ENCODE measurements at regions not wholly inside any gene's neighbourhood (a gene's known extent, or its start where the extent isn't known, plus 50 kb on each side); places are given as distances from the start of the nearest gene placed in this dataset.
"Not testable (repeated sequence)": the region's sequence is repeated elsewhere in the genome, so short reads cannot be mapped to it uniquely, and the experiment has no call there.

DNA sequence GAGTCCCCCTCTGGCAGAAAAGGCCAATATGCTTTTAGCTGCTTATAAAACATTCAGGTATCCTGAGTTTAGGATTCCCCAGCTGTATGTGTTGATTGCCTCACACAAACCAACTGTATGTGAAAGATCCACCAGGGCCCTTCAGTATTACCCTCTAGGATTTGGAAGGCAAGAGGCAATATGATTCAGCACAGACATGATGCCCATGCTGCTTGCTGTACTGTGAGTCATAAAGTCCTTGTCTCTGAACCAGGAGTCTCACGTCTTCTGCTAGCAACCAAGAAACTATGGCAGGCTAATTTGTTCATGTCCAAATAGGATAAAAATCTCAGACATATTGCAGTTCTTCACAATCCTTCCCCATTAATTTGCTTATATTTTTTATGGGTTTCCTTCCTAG lies 789.2 kb upstream of the SLC35B3 start:
- ChIA-PET CTCF (no interaction called here), POLR2A (no interaction called here)
- Histone ChIP-seq H3K4me3 (replicated peaks in 1 of 3; ENCODE audit: insufficient read depth in 1 of 3, low read depth in 1 of 3, low read length in 3 of 3) (no peak overlapping the region), H3K4me1 (ENCODE audit: control insufficient read depth, extremely low read depth, insufficient read depth, low read length) (no peaks in the 10 kb centered on the region), H3K27me3 (ENCODE audit: control insufficient read depth in 2 of 2, insufficient read depth in 2 of 2, low read length in 2 of 2) (no peaks in the 10 kb centered on the region), H3K9me3 (replicated peaks; ENCODE audit: control insufficient read depth, insufficient read depth, low read length) (no peaks in the 10 kb centered on the region), H3K4me2 (ENCODE audit: insufficient read depth, low read length) (no peak overlapping the region), H4K20me1 (replicated peaks; ENCODE audit: control insufficient read depth, extremely low read depth, insufficient read depth, low read length) (no peaks in the 10 kb centered on the region), H3K9ac (replicated peaks; ENCODE audit: extremely low read depth, insufficient read depth, low read length) (no peak overlapping the region), H3K27ac (ENCODE audit: insufficient read depth, low read depth, low read length) (no peak overlapping the region), H3K9me1 (replicated peaks; ENCODE audit: control insufficient read depth, extremely low read depth, insufficient read depth, low read length) (no peaks in the 10 kb centered on the region), H2AFZ (ENCODE audit: low read depth, low read length) (no peak overlapping the region), H3K79me2 (ENCODE audit: control insufficient read depth, insufficient read depth, low read length) (no peaks in the 10 kb centered on the region), H3K36me3 (ENCODE audit: control insufficient read depth in 2 of 2, extremely low read depth in 1 of 2, insufficient read depth in 2 of 2, low read length in 2 of 2) (no peaks in the 10 kb centered on the region)
- TF ChIP-seq, protein P1, sequence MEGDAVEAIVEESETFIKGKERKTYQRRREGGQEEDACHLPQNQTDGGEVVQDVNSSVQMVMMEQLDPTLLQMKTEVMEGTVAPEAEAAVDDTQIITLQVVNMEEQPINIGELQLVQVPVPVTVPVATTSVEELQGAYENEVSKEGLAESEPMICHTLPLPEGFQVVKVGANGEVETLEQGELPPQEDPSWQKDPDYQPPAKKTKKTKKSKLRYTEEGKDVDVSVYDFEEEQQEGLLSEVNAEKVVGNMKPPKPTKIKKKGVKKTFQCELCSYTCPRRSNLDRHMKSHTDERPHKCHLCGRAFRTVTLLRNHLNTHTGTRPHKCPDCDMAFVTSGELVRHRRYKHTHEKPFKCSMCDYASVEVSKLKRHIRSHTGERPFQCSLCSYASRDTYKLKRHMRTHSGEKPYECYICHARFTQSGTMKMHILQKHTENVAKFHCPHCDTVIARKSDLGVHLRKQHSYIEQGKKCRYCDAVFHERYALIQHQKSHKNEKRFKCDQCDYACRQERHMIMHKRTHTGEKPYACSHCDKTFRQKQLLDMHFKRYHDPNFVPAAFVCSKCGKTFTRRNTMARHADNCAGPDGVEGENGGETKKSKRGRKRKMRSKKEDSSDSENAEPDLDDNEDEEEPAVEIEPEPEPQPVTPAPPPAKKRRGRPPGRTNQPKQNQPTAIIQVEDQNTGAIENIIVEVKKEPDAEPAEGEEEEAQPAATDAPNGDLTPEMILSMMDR (IDR thresholded peaks at IDR 0.05; ENCODE audit: extremely low read depth in 1 of 2, insufficient read depth in 1 of 2, low read depth in 1 of 2, low read length in 2 of 2): no peak
- TF ChIP-seq MYC (IDR thresholded peaks at IDR 0.05; ENCODE audit: low read depth, low read length) (no peak), JUN (IDR thresholded peaks at IDR 0.05; ENCODE audit: borderline replicate concordance, insufficient read depth, insufficient read length, low read depth) (no peak), POLR2A (IDR thresholded peaks at IDR 0.05; ENCODE audit: low read depth, low read length) (no peak), EZH2 (IDR thresholded peaks at IDR 0.05; ENCODE audit: borderline replicate concordance, low read depth, low read length, severe bottlenecking) (no peak), GATA2 (IDR thresholded peaks at IDR 0.05; ENCODE audit: insufficient read depth, insufficient read length, low read depth, low read length) (no peak), POLR2AphosphoS5 (IDR thresholded peaks at IDR 0.05; ENCODE audit: insufficient read depth, low read depth, low read length) (no peak), FOS (IDR thresholded peaks at IDR 0.05; ENCODE audit: borderline replicate concordance, insufficient read depth, low read length) (no peak)
- TF ChIP-seq, protein P2, sequence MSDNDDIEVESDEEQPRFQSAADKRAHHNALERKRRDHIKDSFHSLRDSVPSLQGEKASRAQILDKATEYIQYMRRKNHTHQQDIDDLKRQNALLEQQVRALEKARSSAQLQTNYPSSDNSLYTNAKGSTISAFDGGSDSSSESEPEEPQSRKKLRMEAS (IDR thresholded peaks at IDR 0.05; ENCODE audit: insufficient read depth, insufficient read length): no peak
- no peak for FAIRE-seq
- BruUV-seq (replicated peaks): no TSS peak
- intact Hi-C loops (cut with micrococcal nuclease) (no loop called here), dilution Hi-C loops (cut with MboI; ENCODE audit: extremely low pct_ligation_motif_present, low sequenced_read_pairs) (no loop called here)
- no peak for DNase-seq (ENCODE audit: low read depth, low spot score)

DNA sequence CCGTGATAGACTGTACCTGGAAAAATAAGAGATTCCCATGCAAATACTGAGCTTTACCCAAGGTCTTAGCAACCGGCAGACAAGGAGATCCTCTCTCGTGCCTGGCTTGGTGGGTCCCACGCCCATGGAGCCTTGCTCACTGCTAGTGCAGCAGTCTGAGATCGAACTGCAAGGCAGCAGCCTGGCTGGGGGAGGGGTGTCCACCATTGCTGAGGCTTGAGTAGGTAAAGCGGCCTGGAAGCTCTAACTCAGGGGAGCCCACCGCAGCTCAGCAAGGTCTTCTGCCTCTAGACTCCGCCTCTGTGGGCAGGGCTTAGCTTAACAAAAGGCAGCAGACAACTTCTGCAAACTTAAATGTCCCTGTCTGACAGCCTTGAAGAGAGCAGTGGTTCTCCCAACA lies 778.4 kb upstream of the SLC35B3 start:
- H3K4me3 ChIP-seq (replicated peaks in 1 of 3; ENCODE audit: insufficient read depth in 1 of 3, low read depth in 1 of 3, low read length in 3 of 3); BruUV-seq (replicated peaks); H3K9ac ChIP-seq (replicated peaks; ENCODE audit: extremely low read depth, insufficient read depth, low read length); H3K4me1 ChIP-seq (ENCODE audit: control insufficient read depth, extremely low read depth, insufficient read depth, low read length); H2AFZ ChIP-seq (ENCODE audit: low read depth, low read length); H3K36me3 ChIP-seq (ENCODE audit: control insufficient read depth in 2 of 2, extremely low read depth in 1 of 2, insufficient read depth in 2 of 2, low read length in 2 of 2); H3K27me3 ChIP-seq (ENCODE audit: control insufficient read depth in 2 of 2, insufficient read depth in 2 of 2, low read length in 2 of 2); H3K27ac ChIP-seq (ENCODE audit: insufficient read depth, low read depth, low read length); FAIRE-seq; intact Hi-C loops (cut with micrococcal nuclease); dilution Hi-C loops (cut with MboI; ENCODE audit: extremely low pct_ligation_motif_present, low sequenced_read_pairs); H3K9me3 ChIP-seq (replicated peaks; ENCODE audit: control insufficient read depth, insufficient read depth, low read length); H3K4me2 ChIP-seq (ENCODE audit: insufficient read depth, low read length); H3K9me1 ChIP-seq (replicated peaks; ENCODE audit: control insufficient read depth, extremely low read depth, insufficient read depth, low read length); H4K20me1 ChIP-seq (replicated peaks; ENCODE audit: control insufficient read depth, extremely low read depth, insufficient read depth, low read length); POLR2A ChIA-PET; DNase-seq (ENCODE audit: low read depth, low spot score); H3K79me2 ChIP-seq (ENCODE audit: control insufficient read depth, insufficient read depth, low read length): not testable (repeated sequence)
- CTCF ChIA-PET: interaction anchor here (1.4 kb wide), 1 partner anchor 698 kb away, joined by 3 read pairs; no protein-coding TSS in a partner anchor
